IPS-18a (cell line): ENCODE measurements at regions not wholly inside any gene's neighbourhood (a gene's known extent, or its start where the extent isn't known, plus 50 kb on each side); places are given as distances from the start of the nearest gene placed in this dataset.

ENCODE experiments used
- H3K27ac ChIP-seq: one replicate; pipeline ENCODE4 v1.5.1; 2013; ENCODE audit warnings: low read length
- H3K27me3 ChIP-seq: one replicate; pipeline ENCODE4 v1.6.1; 2013; ENCODE audit warnings: mild to moderate bottlenecking, low read length; ENCODE audit not compliant: control insufficient read depth, insufficient read depth
- H3K36me3 ChIP-seq: one replicate; pipeline ENCODE4 v1.6.1; 2013; ENCODE audit warnings: low read depth, low read length; ENCODE audit not compliant: control insufficient read depth
- H3K4me1 ChIP-seq: one replicate; pipeline ENCODE4 v1.6.1; 2013; ENCODE audit warnings: low read depth, low read length; ENCODE audit not compliant: control insufficient read depth
- H3K4me3 ChIP-seq: one replicate; pipeline ENCODE4 v1.5.1; 2013; ENCODE audit warnings: low read length
- H3K9ac ChIP-seq: one replicate; pipeline ENCODE4 v1.6.1; 2013; ENCODE audit warnings: mild to moderate bottlenecking, low read length, moderate library complexity
- H3K9me3 ChIP-seq: one replicate; pipeline ENCODE4 v1.6.1; 2013; ENCODE audit warnings: low read depth, low read length; ENCODE audit not compliant: control insufficient read depth

- no peaks in the 10 kb centered on the region for H3K9me3 ChIP-seq
- no peaks in the 10 kb centered on the region for H3K4me1 ChIP-seq
- H3K9ac ChIP-seq, result no peak overlapping the region
- no peaks in the 10 kb centered on the region for H3K27me3 ChIP-seq
- no peaks in the 10 kb centered on the region for H3K36me3 ChIP-seq
- no peak overlapping the region for H3K4me3 ChIP-seq
- H3K27ac ChIP-seq, result no peak overlapping the region
These were observed 125.3 kb downstream of the SUCNR1 start for GRCh38 chr3:151998744-151999143.

- H3K27ac ChIP-seq, result no peak overlapping the region
- no peaks in the 10 kb centered on the region for H3K36me3 ChIP-seq
- H3K9ac ChIP-seq, result no peak overlapping the region
- H3K27me3 ChIP-seq, result no peaks in the 10 kb centered on the region
- H3K4me1 ChIP-seq, result no peaks in the 10 kb centered on the region
- no peaks in the 10 kb centered on the region for H3K9me3 ChIP-seq
- no peak overlapping the region for H3K4me3 ChIP-seq
These were observed 126.5 kb downstream of the SUCNR1 start for GRCh38 chr3:151999936-152000335.

- Histone ChIP-seq H3K4me3 (no peak overlapping the region), H3K9ac (no peak overlapping the region), H3K36me3 (no peaks in the 10 kb centered on the region), H3K9me3 (no peaks in the 10 kb centered on the region), H3K4me1 (no peaks in the 10 kb centered on the region), H3K27ac (no peak overlapping the region), H3K27me3 (no peaks in the 10 kb centered on the region)
These were observed 138.6 kb downstream of the SUCNR1 start for GRCh38 chr3:152011812-152012735.

- no peaks in the 10 kb centered on the region for H3K4me1 ChIP-seq
- no peak overlapping the region for H3K9ac ChIP-seq
- H3K4me3 ChIP-seq, result no peak overlapping the region
- H3K27ac ChIP-seq, result no peak overlapping the region
- no peaks in the 10 kb centered on the region for H3K27me3 ChIP-seq
- no peaks in the 10 kb centered on the region for H3K36me3 ChIP-seq
- no peaks in the 10 kb centered on the region for H3K9me3 ChIP-seq
These were observed 146.1 kb downstream of the SUCNR1 start for GRCh38 chr3:152019508-152019907.

- Histone ChIP-seq H3K4me3 (no peak overlapping the region), H3K9me3 (no peaks in the 10 kb centered on the region), H3K36me3 (no peaks in the 10 kb centered on the region), H3K27ac (no peak overlapping the region), H3K27me3 (no peaks in the 10 kb centered on the region), H3K9ac (no peak overlapping the region), H3K4me1 (peaks cover 8% of the 10 kb centered on the region)
These were observed 148.6 kb downstream of the SUCNR1 start for GRCh38 chr3:152021951-152022461.

GRCh38 chr3:152026033-152026556 lies 152.7 kb downstream of the SUCNR1 start:
- no peaks in the 10 kb centered on the region for H3K9me3 ChIP-seq
- no peak overlapping the region for H3K4me3 ChIP-seq
- no peaks in the 10 kb centered on the region for H3K27me3 ChIP-seq
- H3K4me1 ChIP-seq, result peaks cover 8% of the 10 kb centered on the region
- no peak overlapping the region for H3K9ac ChIP-seq
- H3K36me3 ChIP-seq, result no peaks in the 10 kb centered on the region
- no peak overlapping the region for H3K27ac ChIP-seq

- peaks cover 8% of the 10 kb centered on the region for H3K4me1 ChIP-seq
- H3K27ac ChIP-seq, result no peak overlapping the region
- no peak overlapping the region for H3K9ac ChIP-seq
- no peaks in the 10 kb centered on the region for H3K27me3 ChIP-seq
- H3K4me3 ChIP-seq, result no peak overlapping the region
- no peaks in the 10 kb centered on the region for H3K36me3 ChIP-seq
- peaks cover 3% of the 10 kb centered on the region for H3K9me3 ChIP-seq
These were observed 156.9 kb downstream of the SUCNR1 start for GRCh38 chr3:152030320-152030719.

- H3K27ac ChIP-seq, result no peak overlapping the region
- H3K4me3 ChIP-seq, result no peak overlapping the region
- H3K36me3 ChIP-seq, result no peaks in the 10 kb centered on the region
- H3K9me3 ChIP-seq, result peaks cover 3% of the 10 kb centered on the region
- H3K9ac ChIP-seq, result no peak overlapping the region
- no peaks in the 10 kb centered on the region for H3K27me3 ChIP-seq
- H3K4me1 ChIP-seq, result peaks cover 2% of the 10 kb centered on the region
These were observed 157.9 kb downstream of the SUCNR1 start for GRCh38 chr3:152031321-152031720.

- H3K27ac ChIP-seq, result no peak overlapping the region
- H3K4me1 ChIP-seq, result no peaks in the 10 kb centered on the region
- no peak overlapping the region for H3K9ac ChIP-seq
- H3K27me3 ChIP-seq, result no peaks in the 10 kb centered on the region
- peaks cover 15% of the 10 kb centered on the region for H3K9me3 ChIP-seq
- no peaks in the 10 kb centered on the region for H3K36me3 ChIP-seq
- no peak overlapping the region for H3K4me3 ChIP-seq
These were observed 163.9 kb downstream of the SUCNR1 start for GRCh38 chr3:152037297-152037696.

- Histone ChIP-seq H3K9ac (no peak overlapping the region), H3K27ac (no peak overlapping the region), H3K4me1 (no peaks in the 10 kb centered on the region), H3K4me3 (no peak overlapping the region), H3K36me3 (no peaks in the 10 kb centered on the region), H3K9me3 (peaks cover 15% of the 10 kb centered on the region), H3K27me3 (no peaks in the 10 kb centered on the region)
These were observed 164.5 kb downstream of the SUCNR1 start for GRCh38 chr3:152037953-152038352.

- no peaks in the 10 kb centered on the region for H3K27me3 ChIP-seq
- H3K9ac ChIP-seq, result no peak overlapping the region
- no peaks in the 10 kb centered on the region for H3K36me3 ChIP-seq
- no peaks in the 10 kb centered on the region for H3K4me1 ChIP-seq
- H3K27ac ChIP-seq, result no peak overlapping the region
- no peak overlapping the region for H3K4me3 ChIP-seq
- peaks cover 15% of the 10 kb centered on the region for H3K9me3 ChIP-seq
These were observed 165.0 kb downstream of the SUCNR1 start for GRCh38 chr3:152038490-152038889.

- Histone ChIP-seq H3K36me3 (no peaks in the 10 kb centered on the region), H3K27me3 (no peaks in the 10 kb centered on the region), H3K9me3 (peaks cover 14% of the 10 kb centered on the region), H3K27ac (no peak overlapping the region), H3K4me1 (no peaks in the 10 kb centered on the region), H3K4me3 (no peak overlapping the region), H3K9ac (no peak overlapping the region)
These were observed 166.4 kb downstream of the SUCNR1 start for GRCh38 chr3:152039887-152040286.
